ENCODE measurements at regions not wholly inside any gene's neighbourhood (a gene's known extent, or its start where the extent isn't known, plus 50 kb on each side); places are given as distances from the start of the nearest gene placed in this dataset.

GRCh38 chr20:55557191-55557590 is 448.1 kb downstream of the CBLN4 start:
- Histone ChIP-seq H3K79me1 (ENCODE audit: insufficient read depth, low read depth, low read length, poor library complexity, severe bottlenecking) (no peaks in the 10 kb centered on the region), H3K23ac (ENCODE audit: insufficient read length, low read depth, low read length) (no peak overlapping the region), H3K9ac (ENCODE audit: extremely low read depth, insufficient read length, low read length) (no peak overlapping the region), H4K20me1 (ENCODE audit: control insufficient read depth, insufficient read depth, insufficient read length) (no peaks in the 10 kb centered on the region), H3K27ac (ENCODE audit: insufficient read length, low read depth, low read length) (no peak overlapping the region), H3K9me3 (ENCODE audit: control insufficient read depth, low read depth, low read length) (no peaks in the 10 kb centered on the region), H2BK12ac (ENCODE audit: insufficient read length, low read depth, low read length) (no peak overlapping the region), H3K4ac (ENCODE audit: low read depth, low read length) (no peak overlapping the region), H3K23me2 (ENCODE audit: insufficient read length, low read depth, low read length, poor library complexity, severe bottlenecking) (no peaks in the 10 kb centered on the region), H4K8ac (replicated peaks; ENCODE audit: insufficient read length, low read depth, low read length) (no peak overlapping the region), H2AK5ac (ENCODE audit: insufficient read length, low read length) (no peak overlapping the region), H4K5ac (ENCODE audit: insufficient read length, low read depth, low read length) (no peak overlapping the region), H2BK5ac (ENCODE audit: insufficient read length, low read length) (no peak overlapping the region), H2BK15ac (ENCODE audit: low read depth, low read length) (no peak overlapping the region), H2BK20ac (ENCODE audit: low read depth, low read length, poor library complexity, severe bottlenecking) (no peak overlapping the region), H4K91ac (ENCODE audit: insufficient read length, low read depth, low read length) (no peak overlapping the region), H3K4me1 (ENCODE audit: insufficient read depth, low read length) (no peaks in the 10 kb centered on the region), H2BK120ac (ENCODE audit: low read depth, low read length, poor library complexity, severe bottlenecking) (no peak overlapping the region), H3T11ph (ENCODE audit: low read length) (no peak overlapping the region), H3K56ac (ENCODE audit: insufficient read length, low read depth, low read length) (no peak overlapping the region), H3K18ac (ENCODE audit: insufficient read length, low read depth, low read length) (no peak overlapping the region), H2AFZ (ENCODE audit: low read length) (no peak overlapping the region), H3K79me2 (ENCODE audit: insufficient read depth, low read length) (no peaks in the 10 kb centered on the region), H3K27me3 (ENCODE audit: insufficient read depth, low read length) (no peaks in the 10 kb centered on the region), H3K4me2 (ENCODE audit: insufficient read depth, insufficient read length, low read length) (no peak overlapping the region), H3K14ac (ENCODE audit: insufficient read depth, low read length) (no peak overlapping the region)
- WGBS (ENCODE audit: extremely low coverage, insufficient read length, low lambda C conversion rate), result no CpG with 5 or more reads among the region's 2 CpGs
- no peak for DNase-seq
- no peak overlapping the region for H3K27ac Mint-ChIP-seq
- peaks cover 0 to 8% (median 4%) of the 10 kb centered on the region in 3 experiments; a peak in 5 of 7 replicates for H3K36me3 Mint-ChIP-seq (ENCODE audit: insufficient read depth in 1 of 3, low read depth in 3 of 3)
- H3K4me3 Mint-ChIP-seq, result no peak overlapping the region
- H3K4me1 Mint-ChIP-seq, result no peaks in the 10 kb centered on the region
- peaks cover 9 to 11% of the 10 kb centered on the region in 2 experiments for H3K9me3 Mint-ChIP-seq
- TF ChIP-seq, protein P1, sequence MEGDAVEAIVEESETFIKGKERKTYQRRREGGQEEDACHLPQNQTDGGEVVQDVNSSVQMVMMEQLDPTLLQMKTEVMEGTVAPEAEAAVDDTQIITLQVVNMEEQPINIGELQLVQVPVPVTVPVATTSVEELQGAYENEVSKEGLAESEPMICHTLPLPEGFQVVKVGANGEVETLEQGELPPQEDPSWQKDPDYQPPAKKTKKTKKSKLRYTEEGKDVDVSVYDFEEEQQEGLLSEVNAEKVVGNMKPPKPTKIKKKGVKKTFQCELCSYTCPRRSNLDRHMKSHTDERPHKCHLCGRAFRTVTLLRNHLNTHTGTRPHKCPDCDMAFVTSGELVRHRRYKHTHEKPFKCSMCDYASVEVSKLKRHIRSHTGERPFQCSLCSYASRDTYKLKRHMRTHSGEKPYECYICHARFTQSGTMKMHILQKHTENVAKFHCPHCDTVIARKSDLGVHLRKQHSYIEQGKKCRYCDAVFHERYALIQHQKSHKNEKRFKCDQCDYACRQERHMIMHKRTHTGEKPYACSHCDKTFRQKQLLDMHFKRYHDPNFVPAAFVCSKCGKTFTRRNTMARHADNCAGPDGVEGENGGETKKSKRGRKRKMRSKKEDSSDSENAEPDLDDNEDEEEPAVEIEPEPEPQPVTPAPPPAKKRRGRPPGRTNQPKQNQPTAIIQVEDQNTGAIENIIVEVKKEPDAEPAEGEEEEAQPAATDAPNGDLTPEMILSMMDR (conservative IDR thresholded peaks at IDR 0.05), result no peak
- H3K27me3 Mint-ChIP-seq (ENCODE audit: low read depth), result no peaks in the 10 kb centered on the region

Measured in H9 (cell line).